GM19455 (cell line): ENCODE measurements at regions not wholly inside any gene's neighbourhood (a gene's known extent, or its start where the extent isn't known, plus 50 kb on each side); places are given as distances from the start of the nearest gene placed in this dataset.
"Not testable (repeated sequence)": the region's sequence is repeated elsewhere in the genome, so short reads cannot be mapped to it uniquely, and the experiment has no call there.

Experiments
- ATAC-seq: cut with Tn5 transposase; IDR thresholded peaks from one replicate; pipeline ENCODE4 v1.9.1; 2021; ENCODE audit not compliant: unreplicated experiment

DNA sequence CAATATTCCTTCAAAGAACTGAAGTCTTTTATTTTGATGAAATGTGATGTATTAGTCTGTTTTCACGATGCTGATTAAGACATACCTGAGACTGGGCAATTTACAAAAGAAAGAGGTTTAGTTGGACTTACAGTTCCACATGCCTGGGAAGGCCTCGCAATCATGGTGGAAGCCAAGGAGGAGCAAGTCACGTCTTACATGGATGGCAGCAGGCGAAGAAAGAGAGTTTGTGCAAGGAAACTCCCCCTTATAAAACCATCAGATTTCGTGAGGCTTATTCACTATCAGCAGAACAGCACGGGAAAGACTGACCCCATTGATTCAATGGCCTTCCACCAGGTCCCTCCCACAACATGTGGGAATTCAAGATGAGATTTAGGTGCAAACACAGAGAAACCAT lies 750.3 kb upstream of the KCND2 start:
- ATAC-seq, result no peak

DNA sequence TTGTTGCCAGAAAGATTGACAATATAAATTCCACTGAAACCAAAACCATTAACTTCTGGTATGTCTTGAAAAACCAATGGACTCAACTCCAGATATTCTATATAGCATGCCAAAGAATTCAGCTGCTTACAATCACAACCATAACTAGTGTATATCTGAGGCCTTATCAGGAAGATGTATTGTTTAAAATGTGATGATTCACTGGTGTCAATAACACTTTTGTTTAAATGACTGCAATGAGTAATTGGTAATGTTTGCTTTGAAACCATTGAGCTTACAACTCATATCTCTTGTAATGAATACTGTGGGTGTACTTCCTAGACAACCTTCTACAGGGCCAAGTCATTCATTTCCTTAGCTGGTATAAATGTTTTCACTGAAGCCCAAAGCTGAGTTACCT lies 727.9 kb upstream of the KCND2 start:
- ATAC-seq, result no peak

- no peak for ATAC-seq
These were observed 717.2 kb upstream of the KCND2 start for GRCh38 chr7:119555788-119556187.

- ATAC-seq, result no peak
These were observed 716.5 kb upstream of the KCND2 start for GRCh38 chr7:119556436-119556835.

DNA sequence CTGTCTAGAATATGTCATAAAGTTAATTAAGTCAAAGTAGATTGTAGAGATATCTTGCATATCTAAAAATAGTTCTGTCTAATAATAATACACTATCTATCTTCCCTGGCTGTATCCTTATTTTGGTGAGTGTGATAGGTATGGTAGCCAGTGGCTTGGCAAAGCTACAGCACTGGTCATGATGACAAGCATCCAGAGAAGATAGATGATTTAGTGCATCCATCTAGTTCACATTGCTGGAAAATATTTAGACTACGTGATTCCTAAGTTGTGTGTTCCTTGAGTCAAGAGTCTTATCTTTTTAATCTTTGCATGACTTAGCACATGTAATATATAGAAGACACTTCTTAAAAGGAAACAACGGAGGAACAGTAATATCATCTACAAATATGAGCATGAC lies 711.2 kb upstream of the KCND2 start:
- no peak for ATAC-seq

GRCh38 chr7:119562839-119563238 lies 710.1 kb upstream of the KCND2 start:
- no peak for ATAC-seq

GRCh38 chr7:119571666-119572065 lies 701.3 kb upstream of the KCND2 start:
- ATAC-seq, result no peak

GRCh38 chr7:119572132-119572531 lies 700.8 kb upstream of the KCND2 start:
- no peak for ATAC-seq

DNA sequence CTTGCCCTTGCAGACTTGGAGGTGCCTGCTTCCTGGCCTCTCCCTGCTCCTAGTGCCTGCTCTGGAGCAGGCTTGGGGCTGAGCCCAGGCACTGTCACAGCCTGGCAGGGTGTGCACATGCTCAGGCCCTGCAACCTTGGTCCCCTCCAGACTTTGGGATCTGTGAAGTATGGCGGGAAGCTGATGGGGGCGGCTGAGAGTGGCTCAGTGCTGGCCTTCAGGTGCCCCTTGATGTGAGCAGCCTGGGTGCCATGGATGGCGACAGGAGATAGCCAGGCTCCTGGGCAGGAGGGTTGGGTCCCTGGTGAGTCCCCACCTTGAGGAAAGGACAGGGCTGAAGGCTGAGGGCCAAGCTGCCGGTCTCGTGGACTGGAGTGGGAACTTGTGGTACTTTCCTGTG lies 700.4 kb upstream of the KCND2 start:
- no peak for ATAC-seq

DNA sequence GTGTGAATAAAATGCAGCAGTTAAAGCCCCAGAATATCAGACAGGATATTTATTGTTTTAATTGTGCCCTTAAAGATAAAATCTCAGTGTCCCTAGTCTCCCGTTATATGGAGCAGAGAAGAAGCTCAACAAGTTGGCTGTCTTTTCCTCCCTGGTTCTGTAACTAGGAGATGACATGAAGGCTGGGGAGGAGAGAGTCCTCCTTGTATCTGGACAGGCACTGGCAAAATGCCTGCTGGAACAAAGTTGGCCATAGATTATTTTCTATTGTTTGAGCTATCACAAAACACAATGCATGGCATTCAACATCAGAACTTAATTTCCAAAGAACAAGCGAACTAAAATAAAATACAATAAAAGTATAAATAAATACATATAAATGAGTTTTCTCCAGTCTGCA lies 694.9 kb upstream of the KCND2 start:
- ATAC-seq, result no peak

GRCh38 chr7:119594956-119595355 lies 678.0 kb upstream of the KCND2 start:
- ATAC-seq, result no peak

DNA sequence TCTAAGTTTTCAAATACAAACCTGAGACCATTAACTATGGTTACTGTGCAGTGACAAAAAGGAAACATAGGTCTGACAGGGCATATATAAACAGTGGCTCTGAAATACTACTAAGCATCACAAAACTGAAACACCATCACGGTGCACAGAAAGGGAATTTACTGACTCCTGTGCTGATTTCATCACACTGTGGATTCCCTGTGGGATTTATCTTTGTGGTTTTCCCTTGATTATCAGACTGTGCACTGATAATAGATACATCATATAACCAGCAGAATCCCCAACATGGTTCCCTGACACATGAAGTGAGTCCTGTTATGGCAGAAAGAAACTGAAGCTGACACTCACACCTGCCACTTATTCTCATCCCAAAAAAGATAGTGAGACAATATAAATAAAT lies 676.3 kb upstream of the KCND2 start:
- ATAC-seq, result no peak

DNA sequence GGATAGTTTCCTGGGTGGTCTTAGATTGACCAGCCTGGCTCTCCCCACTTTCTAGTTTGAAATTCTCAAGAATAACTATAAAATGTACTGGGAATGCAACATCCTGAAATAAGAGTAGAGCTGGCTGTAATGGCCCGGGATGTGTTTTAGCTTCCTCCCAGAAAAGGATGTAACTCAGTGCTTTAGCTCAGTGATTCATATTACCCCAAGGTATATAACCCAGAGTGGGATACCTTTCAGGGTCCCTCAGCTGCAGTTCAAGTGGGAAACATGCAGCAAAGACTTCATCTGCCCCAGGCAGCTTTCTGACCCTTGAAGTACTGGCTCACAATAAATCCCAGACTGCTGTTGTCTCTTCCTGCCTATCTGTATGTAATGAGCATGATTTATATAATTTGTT lies 666.7 kb upstream of the KCND2 start:
- no peak for ATAC-seq

GRCh38 chr7:119620769-119621168 lies 652.2 kb upstream of the KCND2 start:
- ATAC-seq, result no peak

DNA sequence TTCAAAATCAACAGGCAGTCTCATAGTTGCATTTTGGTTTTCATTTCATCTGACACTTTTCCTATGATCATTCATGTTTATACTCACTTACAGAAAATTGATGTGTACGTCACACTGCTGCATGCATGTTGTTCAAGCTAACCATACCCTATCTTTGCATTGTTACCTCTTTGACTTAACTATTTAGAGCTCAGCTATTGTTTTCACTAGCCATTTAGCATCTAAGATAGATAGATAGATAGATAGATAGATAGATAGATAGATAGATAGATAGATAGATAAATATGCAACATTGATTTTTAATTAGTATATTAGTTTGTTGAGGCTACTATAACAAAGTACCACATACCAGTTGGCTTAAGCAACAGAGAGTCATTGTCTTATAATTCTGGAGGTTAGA lies 649.5 kb upstream of the KCND2 start:
- ATAC-seq, result no peak

DNA sequence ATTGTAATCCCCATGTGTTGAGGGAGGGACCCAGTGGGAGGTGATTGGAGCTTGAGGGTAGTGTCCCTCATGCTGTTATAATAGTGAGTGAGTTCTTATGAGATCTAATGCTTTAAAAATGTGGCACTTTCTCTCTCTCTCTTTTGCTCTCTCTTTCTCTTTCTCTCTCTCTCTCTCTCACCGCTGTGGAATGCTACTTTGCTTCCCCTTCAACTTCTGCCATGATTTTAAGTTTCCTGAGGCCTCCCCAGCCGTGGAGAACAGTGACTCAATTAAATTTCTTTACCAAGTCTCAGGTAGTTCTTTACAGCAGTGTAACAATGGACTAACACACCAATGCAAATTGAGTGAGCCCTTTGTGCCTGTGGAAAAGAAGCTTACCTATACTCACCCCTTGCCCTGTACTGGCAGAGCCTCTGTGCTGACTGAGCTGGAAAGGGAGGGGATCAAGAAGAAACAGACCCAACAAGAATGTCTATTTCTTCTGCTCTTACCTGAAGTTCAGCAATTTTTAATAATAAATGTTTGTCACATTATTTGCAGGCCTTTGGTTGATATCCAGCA lies 642.5 kb upstream of the KCND2 start:
- ATAC-seq, result no peak

GRCh38 chr7:119633812-119634211 lies 639.2 kb upstream of the KCND2 start:
- ATAC-seq, result not testable (repeated sequence)

GRCh38 chr7:119640326-119640725 lies 632.6 kb upstream of the KCND2 start:
- no peak for ATAC-seq

DNA sequence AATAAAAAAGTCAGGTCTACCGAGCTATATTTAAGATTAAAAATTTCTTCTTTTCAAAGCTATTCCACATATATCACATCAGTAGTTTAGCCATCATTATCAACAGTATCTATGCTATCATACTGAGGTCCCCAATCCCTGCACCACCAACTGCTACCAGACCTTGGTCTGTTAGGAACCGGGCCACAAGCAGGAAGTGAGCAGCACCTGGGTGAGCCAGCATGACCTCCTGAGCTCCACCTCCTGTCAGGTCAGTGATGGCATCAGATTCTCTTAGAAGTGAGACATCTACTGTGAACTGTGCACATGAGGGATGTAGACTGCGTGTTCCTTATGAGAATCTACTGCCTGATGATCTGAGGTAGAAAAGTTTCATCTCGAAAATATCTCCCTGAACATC lies 632.1 kb upstream of the KCND2 start:
- no peak for ATAC-seq

DNA sequence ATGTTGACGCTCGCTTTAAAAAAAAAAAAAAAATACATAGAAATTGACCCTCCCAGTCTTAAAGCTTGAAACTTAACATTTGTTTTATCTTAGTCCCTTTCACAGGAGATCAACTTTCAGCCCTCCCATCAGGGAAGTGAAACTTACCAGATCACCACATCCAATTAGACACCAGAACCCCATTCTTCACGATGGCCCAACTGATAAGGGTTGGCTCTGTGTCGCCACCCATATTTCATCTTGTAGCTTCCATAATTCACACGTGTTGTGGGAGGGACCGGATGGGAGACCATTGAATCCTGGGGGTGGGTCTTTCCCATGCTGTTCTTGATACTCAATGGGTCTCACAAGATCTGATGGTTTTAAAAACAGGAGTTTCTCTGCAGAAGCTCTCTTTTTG lies 629.4 kb upstream of the KCND2 start:
- ATAC-seq, result no peak

GRCh38 chr7:119647286-119647685 lies 625.7 kb upstream of the KCND2 start:
- ATAC-seq, result no peak

DNA sequence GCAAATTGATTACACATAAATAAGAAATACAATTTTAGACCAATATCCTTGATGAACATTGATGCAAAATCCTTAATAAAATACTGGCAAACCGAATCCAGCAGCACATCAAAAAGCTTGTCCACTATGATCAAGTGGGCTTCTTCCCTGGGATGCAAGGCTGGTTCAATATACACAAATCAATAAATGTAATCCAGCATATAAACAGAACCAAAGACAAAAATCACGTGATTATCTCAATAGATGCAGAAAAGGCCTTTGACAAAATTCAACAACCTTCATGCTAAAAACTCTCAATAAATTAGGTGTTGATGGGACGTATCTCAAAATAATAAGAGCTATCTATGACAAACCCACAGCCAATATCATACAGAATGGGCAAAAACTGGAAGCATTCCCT lies 624.2 kb upstream of the KCND2 start:
- not testable (repeated sequence) for ATAC-seq

DNA sequence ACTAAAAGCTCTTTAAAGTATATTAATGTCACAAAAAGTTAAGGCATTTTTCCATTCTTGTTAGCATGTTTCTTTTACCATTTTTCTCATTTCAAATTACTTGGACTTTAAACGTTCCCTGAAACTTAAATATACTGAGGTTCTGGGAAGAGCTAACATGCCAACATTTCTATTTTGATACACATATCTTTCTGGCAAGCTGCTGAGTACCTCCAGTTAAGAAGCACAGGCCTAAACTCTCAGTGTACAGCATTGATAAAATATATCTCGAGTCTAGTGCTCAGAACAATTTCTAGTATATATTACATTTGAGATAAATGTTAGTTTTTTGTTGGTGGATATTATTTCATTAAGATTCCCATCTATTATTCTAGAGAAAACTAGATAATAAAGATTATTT lies 612.9 kb upstream of the KCND2 start:
- no peak for ATAC-seq

DNA sequence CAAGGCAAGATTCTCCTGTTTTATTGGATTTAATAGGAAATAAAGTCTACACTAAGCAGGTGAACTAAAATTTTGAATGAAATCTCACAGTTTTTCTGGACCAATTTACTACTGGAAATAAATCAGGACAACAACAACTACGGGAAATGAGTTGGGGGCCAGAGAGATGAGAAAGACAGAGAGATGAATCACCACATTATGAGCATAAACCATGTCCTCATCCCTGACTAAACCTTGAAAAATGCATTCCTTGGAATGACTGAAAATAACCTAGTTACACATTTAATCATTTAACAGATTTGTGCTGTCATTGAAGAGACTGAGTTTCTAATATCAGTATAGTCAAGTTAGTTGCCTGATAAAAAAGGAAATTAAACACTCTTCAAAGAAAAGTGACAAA lies 608.4 kb upstream of the KCND2 start:
- no peak for ATAC-seq
